ENCODE measurements at regions not wholly inside any gene's neighbourhood (a gene's known extent, or its start where the extent isn't known, plus 50 kb on each side); places are given as distances from the start of the nearest gene placed in this dataset.

GRCh38 chrX:22325096-22325495, 52.4 kb downstream of the CBLL2 start:
- H3K9ac ChIP-seq (ENCODE audit: low read length): no peak overlapping the region
- no peaks in the 10 kb centered on the region for H3K27me3 ChIP-seq (ENCODE audit: insufficient read depth, low read depth, low read length)
- no peak overlapping the region for H3K27ac ChIP-seq (ENCODE audit: low read length)
- no peaks in the 10 kb centered on the region for H4K20me1 ChIP-seq (ENCODE audit: insufficient read depth)
- no peaks in the 10 kb centered on the region for H3K9me2 ChIP-seq (ENCODE audit: insufficient read depth, low read length)
- H3K36me3 ChIP-seq (ENCODE audit: insufficient read depth, low read length): no peaks in the 10 kb centered on the region
- H3K4me2 ChIP-seq (ENCODE audit: low read length): no peak overlapping the region
- no peaks in the 10 kb centered on the region for H3F3A ChIP-seq (ENCODE audit: insufficient read depth, low read length, poor library complexity, severe bottlenecking)
- no peak overlapping the region for H3K4me3 ChIP-seq (ENCODE audit: low read length)
- H3K79me2 ChIP-seq (replicated peaks; ENCODE audit: insufficient read depth, low read length): no peaks in the 10 kb centered on the region
- no peaks in the 10 kb centered on the region for H3K9me3 ChIP-seq (ENCODE audit: low read length)
- TF ChIP-seq TAF1 (IDR thresholded peaks at IDR 0.05; ENCODE audit: low read depth) (no peak), EZH2 (IDR thresholded peaks at IDR 0.05; ENCODE audit: borderline replicate concordance, insufficient read depth, low read length, poor library complexity, severe bottlenecking) (no peak), MXI1 (conservative IDR thresholded peaks at IDR 0.05; ENCODE audit: poor library complexity, severe bottlenecking) (no peak), POLR2AphosphoS5 (IDR thresholded peaks at IDR 0.05) (no peak), REST (IDR thresholded peaks at IDR 0.05; ENCODE audit: borderline replicate concordance) (no peak), RAD21 (conservative IDR thresholded peaks at IDR 0.05) (no peak), EP300 (conservative IDR thresholded peaks at IDR 0.05; ENCODE audit: poor library complexity, severe bottlenecking) (no peak), SMC3 (conservative IDR thresholded peaks at IDR 0.05; ENCODE audit: poor library complexity) (no peak), CTCF (IDR thresholded peaks at IDR 0.05; ENCODE audit: poor library complexity, severe bottlenecking) (no peak)
- H2AFZ ChIP-seq (ENCODE audit: low read depth, low read length): no peak overlapping the region

GRCh38 chrX:22329783-22330182, 57.1 kb downstream of the CBLL2 start:
- Histone ChIP-seq H3K9me2 (ENCODE audit: insufficient read depth, low read length) (no peaks in the 10 kb centered on the region), H3F3A (ENCODE audit: insufficient read depth, low read length, poor library complexity, severe bottlenecking) (no peaks in the 10 kb centered on the region), H3K9me3 (ENCODE audit: low read length) (no peaks in the 10 kb centered on the region), H3K4me2 (ENCODE audit: low read length) (no peak overlapping the region), H3K9ac (ENCODE audit: low read length) (no peak overlapping the region), H3K27ac (ENCODE audit: low read length) (no peak overlapping the region), H3K27me3 (ENCODE audit: insufficient read depth, low read depth, low read length) (no peaks in the 10 kb centered on the region), H3K4me3 (ENCODE audit: low read length) (no peak overlapping the region), H3K79me2 (replicated peaks; ENCODE audit: insufficient read depth, low read length) (no peaks in the 10 kb centered on the region), H2AFZ (ENCODE audit: low read depth, low read length) (no peak overlapping the region), H3K36me3 (ENCODE audit: insufficient read depth, low read length) (no peaks in the 10 kb centered on the region), H4K20me1 (ENCODE audit: insufficient read depth) (no peaks in the 10 kb centered on the region)
- TF ChIP-seq EZH2 (IDR thresholded peaks at IDR 0.05; ENCODE audit: borderline replicate concordance, insufficient read depth, low read length, poor library complexity, severe bottlenecking) (no peak), RAD21 (conservative IDR thresholded peaks at IDR 0.05) (no peak), REST (IDR thresholded peaks at IDR 0.05; ENCODE audit: borderline replicate concordance) (no peak), EP300 (conservative IDR thresholded peaks at IDR 0.05; ENCODE audit: poor library complexity, severe bottlenecking) (no peak), SMC3 (conservative IDR thresholded peaks at IDR 0.05; ENCODE audit: poor library complexity) (no peak), POLR2AphosphoS5 (IDR thresholded peaks at IDR 0.05) (no peak), CTCF (IDR thresholded peaks at IDR 0.05; ENCODE audit: poor library complexity, severe bottlenecking) (no peak), MXI1 (conservative IDR thresholded peaks at IDR 0.05; ENCODE audit: poor library complexity, severe bottlenecking) (no peak), TAF1 (IDR thresholded peaks at IDR 0.05; ENCODE audit: low read depth) (no peak)

Measured in neural cell (in vitro differentiated cells).